Choroid plexus epithelial cell (primary cell): ENCODE measurements at regions not wholly inside any gene's neighbourhood (a gene's known extent, or its start where the extent isn't known, plus 50 kb on each side); places are given as distances from the start of the nearest gene placed in this dataset.

ENCODE experiments used
- DNase-seq: peaks from one replicate; pipeline ENCODE4 v3.0.0-alpha.2; 2010; ENCODE audit warnings: low read depth
- H3K4me3 ChIP-seq: 2 replicates; pipeline ENCODE4 v1.5.1; 2011; ENCODE audit warnings: low read depth, mild to moderate bottlenecking, control low read depth, low read length, moderate library complexity
- CTCF ChIP-seq: conservative IDR thresholded peaks from 2 replicates; pipeline ENCODE4 v1.5.1; 2011; ENCODE audit warnings: low read depth, mild to moderate bottlenecking, control low read depth, inconsistent platforms, low read length, moderate library complexity

- no peak for DNase-seq
- no peak overlapping the region for H3K4me3 ChIP-seq
- no peak for TF ChIP-seq CTCF
Observed at GRCh38 chr7:67438198-67438882, 441.7 kb downstream of the TYW1 start.

- no peak for TF ChIP-seq CTCF
- DNase-seq, result no peak
- H3K4me3 ChIP-seq, result no peak overlapping the region
Observed at GRCh38 chr7:67438913-67439505, 442.4 kb downstream of the TYW1 start.

GRCh38 chr7:67440321-67440720 lies 443.7 kb downstream of the TYW1 start:
- no peak overlapping the region for H3K4me3 ChIP-seq
- TF ChIP-seq CTCF, result no peak
- no peak for DNase-seq

- DNase-seq, result no peak
- H3K4me3 ChIP-seq, result no peak overlapping the region
- TF ChIP-seq CTCF, result no peak
Observed at GRCh38 chr7:67445728-67446127, 449.1 kb downstream of the TYW1 start.

GRCh38 chr7:67447297-67447696 lies 450.7 kb downstream of the TYW1 start:
- TF ChIP-seq CTCF, result no peak
- no peak overlapping the region for H3K4me3 ChIP-seq
- DNase-seq, result no peak

GRCh38 chr7:67448271-67448670 lies 451.6 kb downstream of the TYW1 start:
- TF ChIP-seq CTCF, result no peak
- no peak for DNase-seq
- H3K4me3 ChIP-seq, result no peak overlapping the region

GRCh38 chr7:67450171-67450570 lies 453.5 kb downstream of the TYW1 start:
- no peak for DNase-seq
- TF ChIP-seq CTCF, result no peak
- H3K4me3 ChIP-seq, result no peak overlapping the region
